Activated CD4-positive, alpha-beta T cell treated with anti-CD3 and anti-CD28 coated beads, Interleukin-2, Interleukin-6, amounts not matched to agents 100 ng/mL and 50 ng/mL, durations not matched to agents 16 hours and 8 hours (primary cell): ENCODE measurements at regions not wholly inside any gene's neighbourhood (a gene's known extent, or its start where the extent isn't known, plus 50 kb on each side); places are given as distances from the start of the nearest gene placed in this dataset.
"Not testable (repeated sequence)": the region's sequence is repeated elsewhere in the genome, so short reads cannot be mapped to it uniquely, and the experiment has no call there.

Experiments
- DNase-seq: peaks from one replicate; pipeline ENCODE4 v3.0.0-alpha.2; 2020

GRCh38 chr6:74467533-74468215 lies 738.2 kb downstream of the COL12A1 start:
- no peak for DNase-seq

DNA sequence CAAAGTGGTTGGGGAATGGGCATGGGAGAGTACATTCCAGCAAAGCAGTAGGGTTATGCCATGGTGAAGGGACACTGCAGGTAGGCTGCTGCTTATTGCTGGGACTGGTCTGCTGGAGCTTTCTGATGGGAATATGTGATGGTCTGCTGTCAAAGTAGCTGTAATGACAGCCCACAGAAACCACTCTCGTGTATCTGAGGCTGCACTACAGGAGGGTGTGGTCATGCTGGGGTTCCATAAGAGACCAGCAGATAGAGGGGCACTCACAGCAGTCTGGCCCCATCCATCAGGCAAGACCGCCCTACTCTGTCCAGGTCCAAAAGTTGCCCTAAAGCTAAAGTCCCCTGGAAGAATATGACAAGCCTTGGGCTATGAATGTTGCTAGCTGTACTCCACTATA lies 739.3 kb downstream of the COL12A1 start:
- no peak for DNase-seq

DNA sequence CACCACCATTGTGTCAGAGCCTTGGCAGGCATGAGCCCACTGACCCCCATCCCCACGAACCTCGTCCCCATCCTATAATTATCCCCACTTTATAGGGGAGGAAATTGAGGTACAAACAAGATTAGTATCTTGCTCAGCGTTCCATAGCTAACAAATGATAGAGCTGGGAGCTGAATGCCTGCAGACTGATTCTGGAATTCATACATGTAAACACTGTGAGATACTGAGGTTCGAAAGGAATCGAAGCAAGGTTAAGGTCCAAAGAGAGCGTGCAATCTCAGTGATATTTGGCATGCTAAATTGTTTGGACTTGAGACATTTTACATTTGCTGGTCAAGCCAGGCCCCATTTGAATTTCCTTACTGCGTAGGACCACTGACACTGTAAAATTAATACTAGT lies 746.6 kb downstream of the COL12A1 start:
- no peak for DNase-seq

GRCh38 chr6:74458536-74458935 lies 747.3 kb downstream of the COL12A1 start:
- no peak for DNase-seq

DNA sequence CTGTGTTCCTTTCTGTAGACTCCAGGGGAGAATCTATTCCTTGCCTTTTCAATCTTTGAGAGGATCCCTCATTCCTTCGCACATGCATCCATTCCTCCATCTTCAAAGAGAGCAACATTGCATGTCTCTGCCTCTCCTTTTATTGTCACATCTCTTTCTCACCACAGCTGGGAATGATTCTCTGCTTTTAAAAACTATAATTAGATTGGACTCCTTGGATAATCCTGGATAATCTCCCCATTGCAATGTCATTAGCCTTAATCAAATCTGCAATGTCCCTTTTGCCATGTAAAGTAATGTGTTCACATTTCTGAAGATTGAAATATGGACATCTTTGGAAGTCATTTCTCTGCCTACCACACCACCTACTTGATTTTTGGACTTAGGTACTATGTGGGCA lies 750.1 kb downstream of the COL12A1 start:
- no peak for DNase-seq

DNA sequence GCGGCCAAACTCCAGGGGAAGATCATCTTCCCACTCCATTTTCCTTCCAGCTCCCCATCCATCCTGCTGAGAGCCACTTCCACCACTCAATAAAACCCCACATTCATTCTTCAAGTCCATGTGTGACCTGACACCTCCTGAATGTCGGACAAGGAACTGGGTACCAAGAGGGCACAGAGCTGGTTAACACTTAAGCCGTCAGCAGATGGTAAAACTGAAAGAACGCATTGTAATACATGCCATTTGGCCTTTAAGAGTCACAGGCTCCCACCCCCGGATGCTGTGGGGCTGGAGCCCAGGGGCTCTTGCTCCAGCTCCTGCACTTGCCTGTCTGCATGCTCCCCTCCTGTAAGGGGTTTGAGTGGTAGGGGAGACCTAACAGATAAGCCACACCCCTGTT lies 753.9 kb downstream of the COL12A1 start:
- DNase-seq = no peak

DNA sequence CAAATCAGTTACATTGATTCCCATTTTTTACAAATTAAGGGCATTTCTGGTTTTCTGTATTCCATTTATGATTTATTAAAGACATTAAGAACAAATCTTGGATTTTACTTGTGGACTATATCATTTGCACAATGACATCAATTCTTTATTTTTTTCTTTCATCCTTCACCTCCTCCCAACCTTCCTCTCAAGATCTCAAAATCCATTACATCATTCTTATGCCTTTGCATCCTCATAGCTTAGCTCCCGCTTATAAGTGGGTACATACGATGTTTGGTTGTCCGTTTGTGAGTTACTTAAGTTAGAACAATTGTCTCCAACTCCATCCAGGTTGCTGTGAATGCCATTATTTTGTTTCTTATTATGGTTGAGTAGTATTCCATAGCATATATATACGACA lies 752.8 kb downstream of the CD109 start:
- no peak for DNase-seq

DNA sequence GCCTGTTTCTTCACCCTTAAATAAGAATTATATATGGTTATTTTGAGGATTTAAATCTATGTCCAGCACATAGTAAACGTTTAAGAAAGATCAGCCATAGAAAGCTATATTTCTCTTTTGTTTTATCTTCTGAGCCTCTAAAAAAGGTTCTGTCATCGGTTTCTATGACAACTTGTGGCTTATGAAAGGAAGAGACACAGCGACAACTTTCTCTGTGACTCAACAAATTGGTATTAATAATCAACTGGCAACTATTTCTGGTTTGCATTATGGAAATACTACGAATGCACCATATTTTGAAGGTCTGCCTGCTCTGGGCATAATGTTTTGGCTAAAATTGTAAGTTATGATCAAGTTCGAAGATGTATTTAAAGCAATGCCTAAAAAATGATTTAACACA lies 751.0 kb downstream of the CD109 start:
- DNase-seq = no peak

DNA sequence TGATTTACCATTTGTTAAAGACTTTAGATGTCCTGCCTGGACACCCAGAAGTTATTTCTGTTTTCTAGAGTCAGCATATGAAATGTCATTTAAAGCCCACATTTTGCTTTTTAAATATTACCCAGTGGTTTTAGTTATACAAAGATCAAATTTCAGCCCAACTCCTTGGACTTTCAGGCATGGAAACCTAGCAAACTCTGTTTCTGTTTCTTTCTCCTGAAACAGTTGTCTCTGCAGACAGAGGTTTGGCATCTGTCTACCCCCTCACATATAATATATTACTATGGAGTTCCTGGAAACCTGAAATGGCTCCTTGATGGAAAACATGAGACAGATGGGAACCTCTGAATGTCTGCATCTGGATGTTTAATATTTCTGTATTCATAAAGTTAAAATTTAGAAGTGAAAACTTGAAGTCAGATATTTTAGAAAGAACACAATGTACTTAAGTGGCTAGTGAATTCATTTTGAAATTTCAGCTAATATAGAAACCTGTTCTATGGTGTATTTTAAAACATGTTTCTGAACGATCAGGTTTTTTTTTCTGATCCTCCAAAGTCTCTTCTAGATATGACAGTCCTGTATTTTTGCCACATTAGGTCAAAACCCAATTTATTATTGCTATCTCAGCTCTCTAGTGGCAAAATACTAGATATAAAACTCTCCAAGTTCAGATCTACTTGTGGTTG lies 743.3 kb downstream of the CD109 start:
- no peak for DNase-seq

DNA sequence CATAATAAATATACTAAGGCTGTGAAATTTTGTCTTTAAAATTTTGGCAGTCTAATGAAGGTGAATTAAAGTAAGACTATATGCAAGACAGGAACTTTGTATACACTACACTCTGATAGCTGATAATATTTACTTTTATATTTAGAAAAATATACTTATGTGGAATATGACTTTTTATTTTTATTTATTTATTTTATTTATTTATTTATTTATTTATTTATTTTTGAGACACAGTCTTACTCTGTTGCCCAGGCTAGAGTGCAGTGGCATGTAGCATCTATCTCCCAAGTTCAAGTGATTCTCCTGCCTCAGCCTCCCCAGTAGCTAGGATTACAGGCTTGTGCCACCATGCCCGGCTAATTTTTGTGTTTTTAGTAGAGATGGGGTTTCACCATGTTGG lies 742.4 kb downstream of the CD109 start:
- DNase-seq = not testable (repeated sequence)

DNA sequence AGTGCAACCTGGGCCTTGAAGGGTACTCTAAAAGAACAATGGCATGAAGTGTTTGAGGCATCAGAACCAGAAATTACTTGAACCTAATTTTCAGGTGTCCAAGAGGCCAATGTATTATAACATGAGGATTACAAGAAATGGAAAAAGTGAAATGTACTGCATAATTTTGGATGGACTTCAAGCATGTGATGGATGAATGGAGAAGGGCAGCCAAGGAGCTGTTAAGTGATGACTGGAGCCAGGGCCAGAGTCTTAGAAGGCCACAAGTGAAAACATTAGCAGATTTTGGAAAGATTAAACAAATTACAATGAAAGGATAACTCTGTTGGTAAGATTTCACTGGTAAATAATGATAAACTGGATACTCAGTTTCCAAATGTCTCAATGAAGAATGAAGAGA lies 738.2 kb downstream of the CD109 start:
- DNase-seq = no peak

DNA sequence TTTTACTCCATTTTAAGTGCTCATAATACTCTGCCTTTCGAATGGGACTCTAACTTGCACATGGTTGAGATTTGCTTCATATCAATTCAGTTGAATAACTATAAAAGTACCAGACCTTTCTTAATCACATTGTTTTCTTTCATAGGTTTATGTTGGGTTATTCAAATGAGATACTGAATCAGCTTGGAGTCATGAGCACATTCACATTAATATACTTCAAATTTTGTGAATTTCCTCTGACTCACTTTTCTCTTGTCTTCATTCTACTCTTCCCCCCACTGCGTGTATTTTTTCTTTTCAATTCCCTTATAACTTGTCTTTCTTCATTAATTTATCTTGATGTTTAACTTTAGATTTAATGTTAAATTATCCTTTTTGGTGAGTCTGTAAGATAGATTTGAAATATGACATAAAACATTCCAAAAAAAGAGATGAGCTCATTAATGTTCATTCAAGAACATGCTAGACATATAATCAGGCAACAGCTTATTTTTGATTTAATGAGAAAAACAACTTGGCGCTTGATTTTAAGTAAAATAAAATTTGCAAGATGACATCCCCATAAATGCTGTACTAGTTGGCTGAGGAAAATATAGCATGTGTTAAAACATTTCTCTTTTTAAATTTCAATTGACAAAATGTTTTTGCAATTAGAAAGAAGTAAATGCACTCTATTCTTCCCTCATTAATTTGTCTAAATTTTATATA lies 736.0 kb downstream of the CD109 start:
- no peak for DNase-seq

DNA sequence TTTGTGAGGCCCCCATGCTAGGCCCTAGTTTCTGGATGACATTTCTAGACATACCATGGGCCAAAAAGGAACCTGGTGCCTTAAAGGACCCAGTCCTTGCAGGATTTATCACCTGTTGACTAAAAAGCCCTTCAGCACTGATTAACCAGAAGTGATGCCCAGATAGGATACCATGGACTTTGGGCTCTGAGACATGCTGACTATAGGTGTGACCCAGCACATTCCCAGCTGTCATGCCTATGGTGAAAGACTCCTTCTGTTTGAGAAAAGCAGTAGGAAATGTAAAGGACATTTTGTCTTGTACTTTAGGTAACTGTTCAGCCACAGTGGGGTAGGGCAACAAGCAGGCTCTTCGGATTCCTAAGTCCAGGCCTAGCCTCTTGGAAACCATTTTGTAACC lies 724.2 kb downstream of the CD109 start:
- DNase-seq = no peak

DNA sequence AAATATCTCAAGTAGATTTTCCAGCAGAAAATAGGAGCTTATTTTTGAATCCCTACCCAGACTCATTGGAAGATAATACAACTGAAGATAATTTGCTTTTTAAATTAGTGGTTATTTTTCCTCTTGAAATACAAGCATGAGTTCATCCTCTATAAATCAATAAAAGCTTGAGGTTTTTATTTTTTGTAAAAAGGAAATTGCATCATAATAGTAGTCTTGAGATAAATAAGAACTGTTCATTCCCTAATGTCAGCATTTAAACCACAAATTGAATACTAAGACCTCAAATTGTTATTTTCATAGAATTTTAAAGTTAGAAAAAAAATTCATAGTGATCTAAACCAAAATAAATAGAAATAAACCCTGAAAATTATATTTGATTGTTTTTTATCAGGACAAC lies 719.1 kb downstream of the CD109 start:
- DNase-seq = no peak

GRCh38 chr6:74410630-74411029 lies 714.6 kb downstream of the CD109 start:
- DNase-seq = no peak

DNA sequence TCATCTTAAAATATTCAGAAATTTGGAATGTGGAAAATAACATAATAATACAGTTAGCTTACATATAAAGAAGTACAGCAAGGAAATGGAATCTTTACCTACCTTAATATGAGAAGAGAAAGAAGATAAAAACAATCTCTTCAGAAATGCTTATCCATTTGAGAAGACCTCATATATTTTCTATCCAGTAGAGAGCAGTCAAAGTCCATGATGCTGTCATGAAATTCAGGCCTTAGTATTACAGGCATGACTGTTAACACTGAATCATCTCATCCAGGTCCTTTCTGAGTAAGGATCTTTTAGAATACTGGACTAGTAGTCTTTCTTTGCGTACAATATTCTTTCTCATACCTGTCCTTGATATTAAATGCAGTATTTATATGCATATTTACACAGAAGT lies 713.4 kb downstream of the CD109 start:
- DNase-seq = no peak

DNA sequence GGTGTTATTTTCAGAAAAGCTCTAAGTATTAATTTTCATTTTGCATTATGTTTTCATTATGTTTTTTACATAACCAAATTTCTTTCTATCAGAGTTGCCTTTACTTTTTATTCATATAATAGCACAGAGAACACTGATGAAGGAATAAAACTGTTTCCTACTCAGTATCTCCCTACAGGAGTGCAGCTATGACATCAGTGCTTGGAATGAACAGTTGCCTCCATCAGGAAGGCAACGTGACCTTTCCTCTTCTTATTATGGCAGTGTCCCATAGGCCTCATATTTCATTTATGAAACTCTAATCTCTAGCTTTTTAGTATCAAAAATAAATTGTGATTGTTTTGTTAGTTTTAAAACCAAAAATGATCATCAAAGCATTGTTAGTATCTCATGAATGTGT lies 712.8 kb downstream of the CD109 start:
- no peak for DNase-seq

DNA sequence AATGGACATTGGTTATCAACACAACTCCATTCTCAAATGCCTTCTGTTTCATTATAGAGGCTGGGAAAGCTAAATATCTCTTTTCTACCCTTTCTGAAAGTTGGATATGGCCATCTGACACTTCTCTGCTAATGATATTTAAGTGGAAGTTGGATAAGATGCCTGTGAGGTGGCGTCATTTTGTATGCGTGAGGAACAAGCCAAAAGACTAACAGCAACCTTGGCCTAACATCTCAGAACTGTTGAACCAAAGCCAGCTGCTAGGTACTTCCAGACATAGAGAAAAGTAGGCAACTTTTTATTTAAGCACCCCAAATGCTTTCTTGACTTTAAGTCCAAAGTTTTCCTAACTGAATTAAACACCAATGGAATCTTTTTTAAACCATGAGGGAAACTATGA lies 708.4 kb downstream of the CD109 start:
- no peak for DNase-seq

GRCh38 chr6:74402781-74403180 lies 706.8 kb downstream of the CD109 start:
- DNase-seq = no peak

GRCh38 chr6:74378437-74378836 lies 682.4 kb downstream of the CD109 start:
- not testable (repeated sequence) for DNase-seq

- no peak for DNase-seq
These were observed 673.6 kb downstream of the CD109 start for GRCh38 chr6:74369556-74369993.

DNA sequence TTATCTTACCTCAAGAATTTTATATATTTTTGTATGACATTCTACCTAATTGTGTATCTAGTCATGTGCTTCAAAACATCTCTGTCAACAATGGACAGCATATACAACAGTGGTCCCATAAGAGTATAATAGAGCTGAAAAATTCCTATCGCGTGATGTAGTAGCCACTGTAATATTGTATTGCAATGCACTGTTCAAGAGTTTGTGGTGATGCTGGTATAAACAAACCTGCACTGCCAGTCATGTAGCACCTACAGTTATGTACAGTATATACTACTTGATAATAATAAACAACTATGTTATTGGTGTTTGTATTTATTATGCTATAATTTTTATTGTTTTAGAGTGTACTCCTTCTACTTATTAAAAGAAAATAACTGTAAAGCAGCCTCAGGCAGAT lies 672.7 kb downstream of the CD109 start:
- DNase-seq = no peak

- no peak for DNase-seq
These were observed 670.6 kb downstream of the CD109 start for GRCh38 chr6:74366634-74367033.

- no peak for DNase-seq
These were observed 666.4 kb downstream of the CD109 start for GRCh38 chr6:74362391-74362790.
